KMS-11 (cell line): ENCODE measurements at regions not wholly inside any gene's neighbourhood (a gene's known extent, or its start where the extent isn't known, plus 50 kb on each side); places are given as distances from the start of the nearest gene placed in this dataset.

Source experiments
- H2AFZ ChIP-seq: fragments of 200-600 bp; sonication (generic); 2 replicates; pipeline ENCODE4 v1.6.1; 2016; ENCODE audit warnings: antibody characterized with exemption, mixed run types, low read depth
- H3K27ac ChIP-seq: fragments of 200-600 bp; sonication (generic); 2 replicates; pipeline ENCODE4 v1.6.1; 2016; ENCODE audit warnings: mild to moderate bottlenecking, mixed run types
- H3K27me3 ChIP-seq: fragments of 200-600 bp; sonication (generic); 2 replicates; pipeline ENCODE4 v1.6.1; 2017; ENCODE audit warnings: mild to moderate bottlenecking, low read depth, mixed run types, moderate library complexity; ENCODE audit not compliant: insufficient read depth
- H3K36me3 ChIP-seq: fragments of 200-600 bp; sonication (generic); 2 replicates; pipeline ENCODE4 v1.6.1; 2017; ENCODE audit warnings: mild to moderate bottlenecking, mixed run types; ENCODE audit not compliant: insufficient read depth
- H3K4me1 ChIP-seq: fragments of 200-600 bp; sonication (generic); 2 replicates; pipeline ENCODE4 v1.6.1; 2016; ENCODE audit warnings: mild to moderate bottlenecking, low read depth, mixed run types; ENCODE audit not compliant: poor library complexity, severe bottlenecking
- H3K4me2 ChIP-seq: fragments of 200-600 bp; sonication (generic); 2 replicates; pipeline ENCODE4 v1.7.0; 2016; ENCODE audit warnings: mild to moderate bottlenecking, mixed run types
- H3K4me3 ChIP-seq: fragments of 200-600 bp; sonication (generic); IDR thresholded peaks from 2 replicates; pipeline ENCODE4 v1.6.1; 2017; ENCODE audit warnings: low read depth, low read length, mixed read lengths; ENCODE audit not compliant: insufficient read depth
- H3K79me2 ChIP-seq: fragments of 200-600 bp; sonication (generic); 2 replicates; pipeline ENCODE4 v1.6.1; 2016; ENCODE audit warnings: low read depth, mixed run types; ENCODE audit not compliant: insufficient read depth
- H3K9ac ChIP-seq: fragments of 200-600 bp; sonication (generic); 2 replicates; pipeline ENCODE4 v1.6.1; 2016; ENCODE audit warnings: mild to moderate bottlenecking, mixed run types
- H4K20me1 ChIP-seq: fragments of 200-600 bp; sonication (generic); 2 replicates; pipeline ENCODE4 v1.6.1; 2016; ENCODE audit warnings: mild to moderate bottlenecking, mixed run types; ENCODE audit not compliant: insufficient read depth
- CTCF ChIP-seq: fragments of 200-600 bp; sonication (generic); conservative IDR thresholded peaks from 2 replicates; pipeline ENCODE4 v1.6.1; 2017; ENCODE audit warnings: low read depth, mild to moderate bottlenecking, antibody characterized with exemption, low read length, moderate library complexity, mixed read lengths

GRCh38 chr20:57829336-57829735 lies 119.5 kb upstream of the PMEPA1 start:
- no peak overlapping the region for H3K4me3 ChIP-seq
- H4K20me1 ChIP-seq = no peaks in the 10 kb centered on the region
- peaks cover 12% of the 10 kb centered on the region; the same call in 1 of the 2 replicates for H3K27me3 ChIP-seq
- TF ChIP-seq CTCF = no peak
- no peak overlapping the region for H2AFZ ChIP-seq
- no peak overlapping the region for H3K9ac ChIP-seq
- H3K79me2 ChIP-seq = no peaks in the 10 kb centered on the region
- H3K4me1 ChIP-seq = no peaks in the 10 kb centered on the region
- no peaks in the 10 kb centered on the region for H3K36me3 ChIP-seq
- no peak overlapping the region for H3K4me2 ChIP-seq
- H3K27ac ChIP-seq = no peak overlapping the region

- Histone ChIP-seq H2AFZ (no peak overlapping the region), H3K79me2 (no peaks in the 10 kb centered on the region), H3K27me3 (peaks cover 12% of the 10 kb centered on the region; the same call in 1 of the 2 replicates), H3K27ac (no peak overlapping the region), H3K4me2 (no peak overlapping the region), H4K20me1 (no peaks in the 10 kb centered on the region), H3K4me1 (no peaks in the 10 kb centered on the region), H3K36me3 (no peaks in the 10 kb centered on the region), H3K4me3 (no peak overlapping the region), H3K9ac (no peak overlapping the region)
- no peak for TF ChIP-seq CTCF
Measured at GRCh38 chr20:57828696-57829095, 118.9 kb upstream of the PMEPA1 start.

GRCh38 chr20:57826666-57827287 lies 117.0 kb upstream of the PMEPA1 start:
- Histone ChIP-seq H3K4me3 (no peak overlapping the region), H3K79me2 (no peaks in the 10 kb centered on the region), H3K27me3 (peaks cover 9% of the 10 kb centered on the region; the same call in 1 of the 2 replicates), H3K9ac (no peak overlapping the region), H2AFZ (no peak overlapping the region), H3K27ac (no peak overlapping the region), H4K20me1 (no peaks in the 10 kb centered on the region), H3K36me3 (no peaks in the 10 kb centered on the region), H3K4me1 (no peaks in the 10 kb centered on the region), H3K4me2 (no peak overlapping the region)
- no peak for TF ChIP-seq CTCF

GRCh38 chr20:57824909-57825308 lies 115.1 kb upstream of the PMEPA1 start:
- H3K4me3 ChIP-seq = no peak overlapping the region
- peaks cover 5% of the 10 kb centered on the region; the same call in 1 of the 2 replicates for H3K27me3 ChIP-seq
- no peak overlapping the region for H3K4me2 ChIP-seq

More at GRCh38 chr20:57824909-57825308, 115.1 kb upstream of the PMEPA1 start:
- no peak overlapping the region for H3K9ac ChIP-seq
- no peak overlapping the region for H2AFZ ChIP-seq
- no peaks in the 10 kb centered on the region for H3K4me1 ChIP-seq
- TF ChIP-seq CTCF = no peak
- no peaks in the 10 kb centered on the region for H4K20me1 ChIP-seq
- H3K36me3 ChIP-seq = no peaks in the 10 kb centered on the region
- no peak overlapping the region for H3K27ac ChIP-seq
- no peaks in the 10 kb centered on the region for H3K79me2 ChIP-seq
